NCI-H1048 (cell line): ENCODE measurements at regions not wholly inside any gene's neighbourhood (a gene's known extent, or its start where the extent isn't known, plus 50 kb on each side); places are given as distances from the start of the nearest gene placed in this dataset.
"Not testable (repeated sequence)": the region's sequence is repeated elsewhere in the genome, so short reads cannot be mapped to it uniquely, and the experiment has no call there.

Experiments used
- DNase-seq: peaks from one replicate; lab custom pipeline; 2025; lab: John Stamatoyannopoulos, UW

- no peak for DNase-seq
These were observed 180.8 kb upstream of the NUDT12 start for GRCh38 chr5:103743421-103743820.

GRCh38 chr5:103741984-103742383 lies 179.4 kb upstream of the NUDT12 start:
- DNase-seq = no peak

GRCh38 chr5:103736343-103736742 lies 173.8 kb upstream of the NUDT12 start:
- DNase-seq = not testable (repeated sequence)

- no peak for DNase-seq
These were observed 161.7 kb upstream of the NUDT12 start for GRCh38 chr5:103724271-103724670.

GRCh38 chr5:103721183-103721582 lies 158.6 kb upstream of the NUDT12 start:
- DNase-seq = no peak

- DNase-seq = no peak
These were observed 155.5 kb upstream of the NUDT12 start for GRCh38 chr5:103718108-103718507.

GRCh38 chr5:103708601-103709000 lies 146.0 kb upstream of the NUDT12 start:
- no peak for DNase-seq

- DNase-seq = no peak
These were observed 144.5 kb upstream of the NUDT12 start for GRCh38 chr5:103706939-103707682.

- DNase-seq = peak; percentile 51
These were observed 141.0 kb upstream of the NUDT12 start for GRCh38 chr5:103703617-103704016.

GRCh38 chr5:103693517-103693916 lies 130.9 kb upstream of the NUDT12 start:
- no peak for DNase-seq

- no peak for DNase-seq
These were observed 128.1 kb upstream of the NUDT12 start for GRCh38 chr5:103690676-103691075.

GRCh38 chr5:103679873-103680272 lies 117.3 kb upstream of the NUDT12 start:
- DNase-seq = no peak

GRCh38 chr5:103676198-103676597 lies 113.6 kb upstream of the NUDT12 start:
- DNase-seq = not testable (repeated sequence)

- DNase-seq = no peak
These were observed 112.2 kb upstream of the NUDT12 start for GRCh38 chr5:103674739-103675138.

GRCh38 chr5:103674251-103674650 lies 111.7 kb upstream of the NUDT12 start:
- DNase-seq = no peak

- DNase-seq = no peak
These were observed 107.0 kb upstream of the NUDT12 start for GRCh38 chr5:103669615-103670014.

- DNase-seq = no peak
These were observed 105.7 kb upstream of the NUDT12 start for GRCh38 chr5:103668281-103668680.

- DNase-seq = no peak
These were observed 104.5 kb upstream of the NUDT12 start for GRCh38 chr5:103667068-103667467.

GRCh38 chr5:103657301-103657700 lies 94.7 kb upstream of the NUDT12 start:
- DNase-seq = no peak

GRCh38 chr5:103648086-103648485 lies 85.5 kb upstream of the NUDT12 start:
- DNase-seq = no peak

- DNase-seq = no peak
These were observed 84.4 kb upstream of the NUDT12 start for GRCh38 chr5:103646698-103647614.

- DNase-seq = no peak
These were observed 83.2 kb upstream of the NUDT12 start for GRCh38 chr5:103645816-103646215.

GRCh38 chr5:103638979-103639378 lies 76.4 kb upstream of the NUDT12 start:
- DNase-seq = no peak
